ENCODE measurements at regions not wholly inside any gene's neighbourhood (a gene's known extent, or its start where the extent isn't known, plus 50 kb on each side); places are given as distances from the start of the nearest gene placed in this dataset.

DNA sequence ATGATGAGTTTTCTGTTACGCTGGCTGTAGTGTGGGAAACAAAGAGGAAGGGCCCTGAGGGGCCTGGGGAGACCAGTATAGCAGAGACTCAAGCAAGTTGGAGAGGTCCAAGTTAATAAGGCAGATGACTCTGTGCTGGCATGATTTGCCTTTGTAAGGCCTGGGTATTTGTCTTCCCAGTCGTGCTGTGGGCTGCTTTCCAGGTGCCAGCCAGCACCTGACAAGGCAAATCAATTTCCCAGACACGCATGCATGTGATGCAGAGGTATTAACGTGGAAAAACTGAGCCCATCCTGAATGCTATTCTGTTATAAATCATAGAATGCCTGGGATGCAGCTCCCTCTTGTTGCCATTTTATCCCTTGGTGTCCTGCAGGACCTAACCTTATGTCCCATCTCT is 175.6 kb downstream of the MFSD1 start:
- 59 to 70% (median 65%) methylated on average over 4 of the region's 4 CpGs for WGBS, 4 donors
- no peak overlapping the region for H3K27ac ChIP-seq
- intact Hi-C loops (cut with DNase I): no loop called here
- H3K9me3 ChIP-seq (replicated peaks in 1 of 3): no peaks in the 10 kb centered on the region
- no peaks in the 10 kb centered on the region for H3K27me3 ChIP-seq
- no peaks in the 10 kb centered on the region for H3K36me3 ChIP-seq (replicated peaks in 1 of 2)
- TF ChIP-seq POLR2A (IDR thresholded peaks at IDR 0.05): no peak
- TF ChIP-seq, protein P1, sequence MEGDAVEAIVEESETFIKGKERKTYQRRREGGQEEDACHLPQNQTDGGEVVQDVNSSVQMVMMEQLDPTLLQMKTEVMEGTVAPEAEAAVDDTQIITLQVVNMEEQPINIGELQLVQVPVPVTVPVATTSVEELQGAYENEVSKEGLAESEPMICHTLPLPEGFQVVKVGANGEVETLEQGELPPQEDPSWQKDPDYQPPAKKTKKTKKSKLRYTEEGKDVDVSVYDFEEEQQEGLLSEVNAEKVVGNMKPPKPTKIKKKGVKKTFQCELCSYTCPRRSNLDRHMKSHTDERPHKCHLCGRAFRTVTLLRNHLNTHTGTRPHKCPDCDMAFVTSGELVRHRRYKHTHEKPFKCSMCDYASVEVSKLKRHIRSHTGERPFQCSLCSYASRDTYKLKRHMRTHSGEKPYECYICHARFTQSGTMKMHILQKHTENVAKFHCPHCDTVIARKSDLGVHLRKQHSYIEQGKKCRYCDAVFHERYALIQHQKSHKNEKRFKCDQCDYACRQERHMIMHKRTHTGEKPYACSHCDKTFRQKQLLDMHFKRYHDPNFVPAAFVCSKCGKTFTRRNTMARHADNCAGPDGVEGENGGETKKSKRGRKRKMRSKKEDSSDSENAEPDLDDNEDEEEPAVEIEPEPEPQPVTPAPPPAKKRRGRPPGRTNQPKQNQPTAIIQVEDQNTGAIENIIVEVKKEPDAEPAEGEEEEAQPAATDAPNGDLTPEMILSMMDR (IDR thresholded peaks at IDR 0.05): no peak
- no peak for DNase-seq
- no peak overlapping the region for H3K4me3 ChIP-seq
- no peaks in the 10 kb centered on the region for H3K4me1 ChIP-seq (replicated peaks in 1 of 2)

DNA sequence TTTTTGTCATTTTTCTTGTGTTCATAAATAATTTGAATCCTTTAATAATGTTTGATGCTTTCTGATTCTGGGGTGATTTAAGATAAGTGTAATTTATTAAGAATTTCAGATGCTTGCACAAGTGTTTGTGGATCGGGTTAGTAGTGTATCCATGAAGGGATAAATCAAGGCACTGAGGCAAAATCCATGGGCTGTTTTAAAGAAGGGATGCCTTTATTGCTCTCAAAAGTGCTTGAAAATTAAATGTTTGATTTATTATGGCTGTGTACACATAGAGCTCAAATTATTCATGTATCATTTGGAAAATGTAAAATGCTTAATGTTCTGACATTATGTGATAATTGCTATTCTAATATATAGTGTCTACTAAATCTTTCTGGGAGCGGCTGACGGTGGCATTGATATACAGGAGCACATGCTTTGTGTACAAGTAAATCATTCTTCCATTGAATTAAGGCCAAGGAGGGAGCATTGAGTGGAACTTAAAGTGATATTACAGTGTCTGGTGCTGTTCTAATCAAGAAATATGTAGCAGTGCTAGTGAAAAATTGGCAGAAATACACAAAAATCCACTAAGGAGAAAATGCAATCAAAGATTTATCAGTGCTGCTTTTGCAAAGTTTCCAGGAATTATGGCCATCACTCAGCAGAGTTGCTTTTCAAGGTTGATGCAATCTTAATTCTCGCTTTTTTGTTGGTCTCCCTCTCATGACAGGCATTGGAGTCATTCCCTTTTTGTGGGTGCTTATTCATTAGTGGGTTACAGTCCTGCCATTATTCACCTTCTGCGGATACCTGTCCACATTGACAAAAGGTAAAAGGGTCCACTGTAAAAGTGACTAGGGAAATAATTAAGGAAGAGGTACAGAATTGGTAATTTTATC is 181.6 kb downstream of the MFSD1 start:
- H3K4me3 ChIP-seq: no peak overlapping the region
- H3K27me3 ChIP-seq: no peaks in the 10 kb centered on the region
- DNase-seq: no peak
- no peaks in the 10 kb centered on the region for H3K9me3 ChIP-seq (replicated peaks in 1 of 3)
- no peak for TF ChIP-seq POLR2A (IDR thresholded peaks at IDR 0.05)
- TF ChIP-seq, protein P1 (IDR thresholded peaks at IDR 0.05): no peak
- intact Hi-C loops (cut with DNase I): no loop called here
- no peak overlapping the region for H3K27ac ChIP-seq
- H3K36me3 ChIP-seq (replicated peaks in 1 of 2): no peaks in the 10 kb centered on the region
- WGBS, 4 donors: 39 to 58% (median 51%) methylated on average over 5 of the region's 5 CpGs
- H3K4me1 ChIP-seq (replicated peaks in 1 of 2): no peaks in the 10 kb centered on the region

DNA sequence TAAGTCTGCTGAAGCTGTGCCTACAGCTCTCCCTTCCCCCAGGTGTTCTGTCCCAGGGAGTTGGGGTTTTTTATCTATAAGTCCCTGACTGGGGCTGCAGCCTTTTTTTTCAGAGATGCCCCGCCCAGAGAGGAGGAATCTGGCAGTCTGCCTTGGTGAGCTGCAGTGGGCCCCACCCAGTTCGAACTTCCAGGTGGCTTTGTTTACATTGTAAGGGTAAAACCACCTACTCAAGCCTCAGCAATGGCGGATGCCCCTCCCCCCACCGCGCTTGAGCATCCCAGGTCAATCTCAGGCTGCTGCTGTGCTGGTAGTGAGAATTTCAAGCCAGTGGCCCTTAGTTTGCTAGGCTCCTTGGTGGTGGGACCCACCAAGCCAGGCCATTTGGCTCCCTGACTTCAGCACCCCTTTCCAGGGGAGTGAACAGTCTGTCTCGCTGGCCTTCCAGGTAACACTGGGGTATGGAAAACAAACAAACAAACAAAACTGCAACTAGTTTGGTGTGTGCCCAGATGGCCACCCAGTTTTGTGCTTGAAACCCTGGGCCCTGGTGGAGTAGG is 189.4 kb downstream of the MFSD1 start:
- Histone ChIP-seq H3K4me3 (no peak overlapping the region), H3K9me3 (replicated peaks in 1 of 3) (no peaks in the 10 kb centered on the region), H3K27me3 (no peaks in the 10 kb centered on the region), H3K36me3 (replicated peaks in 1 of 2) (no peaks in the 10 kb centered on the region), H3K4me1 (replicated peaks in 1 of 2) (no peaks in the 10 kb centered on the region), H3K27ac (no peak overlapping the region)
- DNase-seq: no peak
- intact Hi-C loops (cut with DNase I): no loop called here
- 31 to 51% (median 46%) methylated on average over 3 to 6 of the region's 6 CpGs for WGBS, 4 donors
- no peak for TF ChIP-seq POLR2A (IDR thresholded peaks at IDR 0.05)
- TF ChIP-seq, protein P1 (IDR thresholded peaks at IDR 0.05): no peak

DNA sequence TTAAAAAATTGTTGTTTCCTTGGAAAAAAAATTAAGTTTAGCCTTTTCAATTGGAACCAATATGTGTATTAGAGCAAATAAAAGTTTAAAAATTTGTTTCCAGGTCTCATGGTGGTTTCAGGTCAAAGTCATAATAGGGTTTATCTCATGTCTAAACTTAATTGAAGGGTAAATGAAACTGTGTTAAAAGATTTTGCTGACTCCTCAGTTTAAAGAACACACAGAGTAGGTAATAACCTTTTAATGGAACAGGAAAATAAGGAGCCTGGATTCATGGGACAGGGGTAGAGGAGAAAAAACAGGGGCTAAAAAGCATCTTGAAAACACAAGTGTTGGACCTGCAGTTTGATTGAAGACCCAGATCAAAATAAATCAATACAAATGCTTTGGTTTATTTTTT is 190.6 kb downstream of the MFSD1 start:
- intact Hi-C loops (cut with DNase I): no loop called here

More for the DNA sequence above, 190.6 kb downstream of the MFSD1 start:
- H3K4me3 ChIP-seq: no peak overlapping the region
- no peaks in the 10 kb centered on the region for H3K4me1 ChIP-seq (replicated peaks in 1 of 2)
- TF ChIP-seq, protein P1 (IDR thresholded peaks at IDR 0.05): no peak
- TF ChIP-seq POLR2A (IDR thresholded peaks at IDR 0.05): no peak
- no peaks in the 10 kb centered on the region for H3K36me3 ChIP-seq (replicated peaks in 1 of 2)
- no peak overlapping the region for H3K27ac ChIP-seq
- H3K27me3 ChIP-seq: no peaks in the 10 kb centered on the region
- no peaks in the 10 kb centered on the region for H3K9me3 ChIP-seq (replicated peaks in 1 of 3)
- no peak for DNase-seq

Measured in adrenal gland (tissue), 9 donors.